B cell (primary cell): ENCODE measurements at regions not wholly inside any gene's neighbourhood (a gene's known extent, or its start where the extent isn't known, plus 50 kb on each side); places are given as distances from the start of the nearest gene placed in this dataset.

Source experiments
- ATAC-seq: fragments of 200-7000 bp; cut with Tn5 transposase; one replicate; pipeline ENCODE4 v1.10.0; 2021; ENCODE audit warnings: low read depth, mild to moderate bottlenecking, moderate number of reproducible peaks, moderate library complexity
- CTCF ChIA-PET: fragments of 350-600 bp; sonication (Branson Sonifier 250); formaldehyde crosslinking; loops from one replicate; lab custom pipeline; 2021; ENCODE audit warnings: antibody characterized with exemption, inconsistent platforms; lab: Charles Lee
- POLR2A ChIA-PET: fragments of 350-600 bp; sonication (Branson Sonifier 250); formaldehyde crosslinking; loops from one replicate; lab custom pipeline; 2021; ENCODE audit warnings: antibody characterized with exemption; lab: Charles Lee
- DNase-seq: peaks from one replicate; pipeline ENCODE4 v3.0.0; 2013
- H2AFZ ChIP-seq: 2 replicates; pipeline ENCODE4 v1.6.1; 2012; ENCODE audit warnings: mild to moderate bottlenecking, low read depth, low read length; ENCODE audit not compliant: insufficient read depth, poor library complexity, severe bottlenecking
- H3K27ac ChIP-seq, 2 donors: 1 replicate in 1 of 2; 2 replicates in 1 of 2; pipeline ENCODE4 v1.5.1; 2012 to 2013; ENCODE audit warnings: low read length in 2 of 2, mild to moderate bottlenecking in 2 of 2, moderate library complexity in 1 of 2
- H3K27me3 ChIP-seq, 4 experiments: fragments of 200-600 bp in 1 of 4; sonication (generic) in 1 of 4; replicated peaks in 1 of 4; 1 replicate in 2 of 4; 2 replicates in 2 of 4; pipeline versions ENCODE4 v1.6.1 to v1.7.0; 2013 to 2016; ENCODE audit warnings: low read length in 3 of 4, mild to moderate bottlenecking in 2 of 4, mixed read lengths in 1 of 4, moderate library complexity in 1 of 4; ENCODE audit not compliant: insufficient read depth in 4 of 4, control insufficient read depth in 3 of 4; ENCODE audit errors: control extremely low read depth in 1 of 4
- H3K36me3 ChIP-seq, 2 experiments: replicated peaks in 1 of 2; 1 replicate in 1 of 2; 2 replicates in 1 of 2; pipeline versions ENCODE4 v1.6.1 to v1.7.1; 2013; ENCODE audit warnings: low read length in 1 of 2; ENCODE audit not compliant: insufficient read depth in 2 of 2, control insufficient read depth in 1 of 2; ENCODE audit errors: control extremely low read depth in 1 of 2, extremely low read depth in 1 of 2
- H3K4me1 ChIP-seq, 2 donors: fragments of 200-600 bp in 1 of 2; sonication (generic) in 1 of 2; 1 replicate in 1 of 2; 2 replicates in 1 of 2; pipeline versions ENCODE4 v1.5.1 to v1.6.1; 2013 to 2017; ENCODE audit warnings: low read length in 2 of 2; ENCODE audit not compliant: control insufficient read depth in 2 of 2, insufficient read depth in 2 of 2
- H3K4me2 ChIP-seq: replicated peaks from 2 replicates; pipeline ENCODE3; 2012; ENCODE audit warnings: mild to moderate bottlenecking, low read depth, low read length; ENCODE audit not compliant: poor library complexity, severe bottlenecking
- H3K4me3 ChIP-seq, 5 experiments: fragments of 200-600 bp in 1 of 5; sonication (generic) in 1 of 5; 1 replicate in 3 of 5; 2 replicates in 2 of 5; pipeline versions ENCODE4 v1.5.1 to v1.7.0; 2011 to 2016; ENCODE audit warnings: low read length in 4 of 5, mild to moderate bottlenecking in 4 of 5, low read depth in 2 of 5, control low read depth in 1 of 5, moderate library complexity in 1 of 5; ENCODE audit not compliant: insufficient read depth in 1 of 5; ENCODE audit errors: control extremely low read depth in 1 of 5, extremely low read depth in 1 of 5
- H3K79me2 ChIP-seq: fragments of 200-600 bp; sonication (generic); one replicate; pipeline ENCODE4 v1.6.0; 2016; ENCODE audit warnings: low read length; ENCODE audit not compliant: control insufficient read depth, insufficient read depth
- H3K9ac ChIP-seq: fragments of 200-600 bp; sonication (generic); 2 replicates; pipeline ENCODE4 v1.6.1; 2017; ENCODE audit warnings: mild to moderate bottlenecking, low read length, moderate library complexity
- H3K9me3 ChIP-seq, 3 donors: one replicate each; pipeline versions ENCODE4 v1.6.1 to v1.7.1; 2013; ENCODE audit warnings: low read length in 2 of 3; ENCODE audit not compliant: control insufficient read depth in 2 of 3, insufficient read depth in 1 of 3; ENCODE audit errors: control extremely low read depth in 1 of 3
- H4K20me1 ChIP-seq: 2 replicates; pipeline ENCODE4 v1.6.0; 2012; ENCODE audit warnings: mild to moderate bottlenecking, low read length; ENCODE audit not compliant: insufficient read depth, control insufficient read depth, poor library complexity, severe bottlenecking
- H3K27ac Mint-ChIP-seq: one replicate; pipeline ENCODE4 v1.8.0; 2021; ENCODE audit warnings: mixed read lengths
- H3K27me3 Mint-ChIP-seq: one replicate; pipeline ENCODE4 v1.8.0; 2021; ENCODE audit warnings: mixed read lengths
- H3K4me1 Mint-ChIP-seq: one replicate; pipeline ENCODE4 v1.8.0; 2021; ENCODE audit warnings: mixed read lengths
- H3K4me3 Mint-ChIP-seq: one replicate; pipeline ENCODE4 v1.8.0; 2021; ENCODE audit warnings: mixed read lengths
- H3K9me3 Mint-ChIP-seq: one replicate; pipeline ENCODE4 v1.8.0; 2022; ENCODE audit warnings: mixed read lengths; ENCODE audit not compliant: insufficient read depth
- EZH2 ChIP-seq: IDR thresholded peaks from 2 replicates; pipeline ENCODE4 v1.6.1; 2012; ENCODE audit warnings: borderline replicate concordance, low read depth, mild to moderate bottlenecking, moderate library complexity, low read length; ENCODE audit not compliant: insufficient read depth, poor library complexity, severe bottlenecking
- WGBS: methylation state at CpG from one replicate; pipeline ENCODE4 v1.1.5; 2013; ENCODE audit warnings: missing lambda C conversion rate; ENCODE audit not compliant: insufficient coverage; 5-methylcytosine and 5-hydroxymethylcytosine counted together
- intact Hi-C: fragments of 100-400 bp; cut with micrococcal nuclease; formaldehyde crosslinking; loops from one replicate; pipeline ENCODE4 v1.10.0; 2022
- TF ChIP-seq, protein P1 (sequence below): fragments of 200-600 bp; IDR thresholded peaks from one replicate; pipeline ENCODE4 v1.8.0; 2022; ENCODE audit warnings: antibody characterized with exemption, mild to moderate bottlenecking

DNA sequence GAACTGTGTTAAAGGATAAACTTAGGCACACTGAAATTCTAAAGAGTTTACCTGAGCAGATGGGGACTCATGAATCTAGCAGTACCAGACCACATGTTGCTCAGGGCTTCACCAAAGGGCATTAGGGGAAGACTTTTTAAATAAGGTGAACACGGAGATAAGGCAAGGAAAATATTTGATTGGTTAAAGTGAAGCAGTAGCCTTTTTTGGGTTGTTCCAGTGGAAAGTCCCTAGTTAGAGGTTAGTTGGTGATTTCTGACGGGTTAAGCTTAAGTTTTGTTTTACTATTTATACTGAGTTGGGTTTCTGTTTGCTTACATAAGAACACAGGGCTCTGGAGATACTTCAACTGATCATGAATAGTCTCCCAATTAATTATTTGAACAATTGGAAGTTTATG lies 722.5 kb downstream of the SOCS6 start:
- no peak for TF ChIP-seq EZH2
- TF ChIP-seq, protein P1, sequence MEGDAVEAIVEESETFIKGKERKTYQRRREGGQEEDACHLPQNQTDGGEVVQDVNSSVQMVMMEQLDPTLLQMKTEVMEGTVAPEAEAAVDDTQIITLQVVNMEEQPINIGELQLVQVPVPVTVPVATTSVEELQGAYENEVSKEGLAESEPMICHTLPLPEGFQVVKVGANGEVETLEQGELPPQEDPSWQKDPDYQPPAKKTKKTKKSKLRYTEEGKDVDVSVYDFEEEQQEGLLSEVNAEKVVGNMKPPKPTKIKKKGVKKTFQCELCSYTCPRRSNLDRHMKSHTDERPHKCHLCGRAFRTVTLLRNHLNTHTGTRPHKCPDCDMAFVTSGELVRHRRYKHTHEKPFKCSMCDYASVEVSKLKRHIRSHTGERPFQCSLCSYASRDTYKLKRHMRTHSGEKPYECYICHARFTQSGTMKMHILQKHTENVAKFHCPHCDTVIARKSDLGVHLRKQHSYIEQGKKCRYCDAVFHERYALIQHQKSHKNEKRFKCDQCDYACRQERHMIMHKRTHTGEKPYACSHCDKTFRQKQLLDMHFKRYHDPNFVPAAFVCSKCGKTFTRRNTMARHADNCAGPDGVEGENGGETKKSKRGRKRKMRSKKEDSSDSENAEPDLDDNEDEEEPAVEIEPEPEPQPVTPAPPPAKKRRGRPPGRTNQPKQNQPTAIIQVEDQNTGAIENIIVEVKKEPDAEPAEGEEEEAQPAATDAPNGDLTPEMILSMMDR: no peak
- H3K9me3 ChIP-seq: no peaks in the 10 kb centered on the region
- ATAC-seq (no peak), DNase-seq (no peak)
- CTCF ChIA-PET: no interaction called here
- no peaks in the 10 kb centered on the region for H3K9me3 Mint-ChIP-seq
- H3K9ac ChIP-seq: no peak overlapping the region
- no peaks in the 10 kb centered on the region for H3K36me3 ChIP-seq
- H3K4me2 ChIP-seq: no peak overlapping the region
- POLR2A ChIA-PET: no interaction called here
- no peaks in the 10 kb centered on the region for H3K27me3 Mint-ChIP-seq
- no peak overlapping the region for H3K4me3 Mint-ChIP-seq
- intact Hi-C loops: no loop called here
- no peaks in the 10 kb centered on the region for H3K79me2 ChIP-seq
- H2AFZ ChIP-seq: no peak overlapping the region
- no peak overlapping the region for H3K27ac ChIP-seq
- H3K27me3 ChIP-seq: no peaks in the 10 kb centered on the region
- no peaks in the 10 kb centered on the region for H3K4me1 ChIP-seq
- no peaks in the 10 kb centered on the region for H4K20me1 ChIP-seq
- H3K4me1 Mint-ChIP-seq: no peaks in the 10 kb centered on the region
- H3K4me3 ChIP-seq: no peak overlapping the region
- WGBS: 86% methylated on average over 2 of the region's 2 CpGs
- H3K27ac Mint-ChIP-seq: no peak overlapping the region

DNA sequence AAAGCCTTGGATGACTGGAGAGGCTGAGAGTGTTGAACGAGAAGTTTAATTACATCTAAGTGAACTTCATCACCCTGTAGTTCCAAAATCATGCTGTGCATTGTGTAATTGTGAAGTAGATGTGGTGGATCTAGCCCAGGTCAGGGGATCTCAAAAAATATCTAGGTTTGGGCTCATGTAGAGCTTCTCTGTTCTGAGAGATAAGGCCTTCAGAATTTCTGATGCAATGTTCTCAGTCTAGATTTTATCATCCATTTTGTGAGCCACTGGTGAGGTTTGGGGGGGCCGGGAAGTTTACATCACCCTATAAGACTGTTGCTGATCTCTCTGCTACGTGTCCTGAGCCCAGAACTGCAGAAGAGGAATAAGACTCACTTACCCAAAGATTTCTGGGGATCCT lies 719.4 kb downstream of the SOCS6 start:
- ChIA-PET CTCF (no interaction called here), POLR2A (no interaction called here)
- no peak for TF ChIP-seq EZH2
- TF ChIP-seq, protein P1: no peak
- DNase-seq: no peak
- no peak overlapping the region for H2AFZ ChIP-seq
- H3K4me3 Mint-ChIP-seq: no peak overlapping the region
- H3K79me2 ChIP-seq: no peaks in the 10 kb centered on the region
- no peak overlapping the region for H3K27ac ChIP-seq
- no peak overlapping the region for H3K4me3 ChIP-seq
- peaks cover 2% of the 10 kb centered on the region for H3K9me3 Mint-ChIP-seq
- no peaks in the 10 kb centered on the region for H3K27me3 Mint-ChIP-seq
- H3K4me1 Mint-ChIP-seq: no peaks in the 10 kb centered on the region
- H4K20me1 ChIP-seq: no peaks in the 10 kb centered on the region
- intact Hi-C loops: no loop called here
- H3K9me3 ChIP-seq: no peaks in the 10 kb centered on the region
- no peaks in the 10 kb centered on the region for H3K36me3 ChIP-seq
- no peak overlapping the region for H3K27ac Mint-ChIP-seq
- WGBS: no CpG with 5 or more reads among the region's 3 CpGs
- H3K4me1 ChIP-seq: no peaks in the 10 kb centered on the region
- no peaks in the 10 kb centered on the region for H3K27me3 ChIP-seq
- ATAC-seq: no peak
- no peak overlapping the region for H3K9ac ChIP-seq
- H3K4me2 ChIP-seq: no peak overlapping the region
